ENCODE measurements at regions not wholly inside any gene's neighbourhood (a gene's known extent, or its start where the extent isn't known, plus 50 kb on each side); places are given as distances from the start of the nearest gene placed in this dataset.

DNA sequence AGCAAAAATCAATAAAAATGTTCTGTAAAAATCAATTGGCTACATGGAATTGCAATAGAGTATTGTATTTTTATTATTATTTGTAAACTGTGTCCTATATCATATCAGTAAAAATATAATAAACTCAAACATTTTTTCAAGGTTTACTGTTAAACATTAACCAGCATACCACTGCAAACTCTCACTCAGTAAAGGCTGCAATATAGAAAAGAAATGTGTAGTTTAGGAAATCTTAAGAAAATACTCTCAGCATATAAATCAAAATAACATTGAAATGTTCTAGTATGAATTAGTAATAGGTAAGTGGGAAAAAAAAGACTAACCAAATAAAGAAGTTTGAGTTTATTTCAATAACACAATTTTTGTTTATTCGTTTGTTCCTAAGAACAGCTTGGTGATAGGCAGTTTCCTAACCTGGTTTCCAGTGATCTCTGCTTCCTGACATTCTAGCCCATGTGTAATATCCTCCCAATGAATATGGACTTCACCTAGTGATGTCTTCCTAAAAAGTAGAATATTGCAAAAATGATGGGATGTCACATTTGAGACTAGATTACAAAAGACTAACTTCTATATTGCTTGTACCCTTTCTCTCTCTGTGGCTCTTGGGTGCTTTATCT is 870.1 kb downstream of the BRINP3 start:
- WGBS (ENCODE audit: missing lambda C conversion rate) = 15% methylated on average over 1 of the region's 1 CpG
- peaks cover 31% of the 10 kb centered on the region for H3K4me1 ChIP-seq
- peak overlapping the region; percentile 78 for H3K4me2 ChIP-seq
- 0 out of 3 replicates have a peak, but pooled peaks cover 3% of the 10 kb centered on the region for H3K9me3 ChIP-seq
- peak; percentile 79 to 86 for ATAC-seq
- no peak overlapping the region for H3K4me3 ChIP-seq
- DNase-seq (ENCODE audit: low read depth in 1 of 2, low spot score in 1 of 2) = peak in 1 of 2 experiments; percentile 62
- peak; percentile 80 for FAIRE-seq
- H3K27ac ChIP-seq = peak overlapping the region; percentile 78 to 80
- TF ChIP-seq POLR2A (IDR thresholded peaks at IDR 0.05; ENCODE audit: low read length) = no peak
- TF ChIP-seq, protein P1, sequence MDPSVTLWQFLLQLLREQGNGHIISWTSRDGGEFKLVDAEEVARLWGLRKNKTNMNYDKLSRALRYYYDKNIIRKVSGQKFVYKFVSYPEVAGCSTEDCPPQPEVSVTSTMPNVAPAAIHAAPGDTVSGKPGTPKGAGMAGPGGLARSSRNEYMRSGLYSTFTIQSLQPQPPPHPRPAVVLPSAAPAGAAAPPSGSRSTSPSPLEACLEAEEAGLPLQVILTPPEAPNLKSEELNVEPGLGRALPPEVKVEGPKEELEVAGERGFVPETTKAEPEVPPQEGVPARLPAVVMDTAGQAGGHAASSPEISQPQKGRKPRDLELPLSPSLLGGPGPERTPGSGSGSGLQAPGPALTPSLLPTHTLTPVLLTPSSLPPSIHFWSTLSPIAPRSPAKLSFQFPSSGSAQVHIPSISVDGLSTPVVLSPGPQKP (IDR thresholded peaks at IDR 0.05; ENCODE audit: low read depth, low read length) = no peak
- ChIA-PET CTCF (no interaction called here), POLR2A (no interaction called here)

GRCh38 chr1:189609167-189609566 is 868.5 kb downstream of the BRINP3 start:
- TF ChIP-seq GATA3 (IDR thresholded peaks at IDR 0.05; ENCODE audit: borderline replicate concordance) (no peak), HOXB5 (CRISPR knock-in tag; IDR thresholded peaks at IDR 0.05) (no peak), TFCP2L1 (CRISPR knock-in tag; IDR thresholded peaks at IDR 0.05) (no peak), EHF (CRISPR knock-in tag; IDR thresholded peaks at IDR 0.05) (no peak), FOSB (CRISPR knock-in tag; IDR thresholded peaks at IDR 0.05) (no peak), BHLHE40 (IDR thresholded peaks at IDR 0.05; ENCODE audit: low read depth, low read length) (no peak), RNF2 (IDR thresholded peaks at IDR 0.05; ENCODE audit: borderline replicate concordance, low read depth) (no peak), EHMT2 (IDR thresholded peaks at IDR 0.05; ENCODE audit: low read depth) (no peak), NR3C1 (IDR thresholded peaks at IDR 0.05) (no peak), CBX2 (IDR thresholded peaks at IDR 0.05; ENCODE audit: borderline replicate concordance, low read depth) (no peak), ESRRA (IDR thresholded peaks at IDR 0.05; ENCODE audit: borderline replicate concordance, low read length) (no peak), TP53 (CRISPR knock-in tag; IDR thresholded peaks at IDR 0.05) (no peak), PBX3 (IDR thresholded peaks at IDR 0.05) (no peak), HDAC2 (IDR thresholded peaks at IDR 0.05) (no peak), FOSL2 (IDR thresholded peaks at IDR 0.05) (no peak), FOSL2 (CRISPR knock-in tag; IDR thresholded peaks at IDR 0.05) (no peak), ZSCAN20 (CRISPR knock-in tag; IDR thresholded peaks at IDR 0.05) (no peak)
- TF ChIP-seq, protein P2, sequence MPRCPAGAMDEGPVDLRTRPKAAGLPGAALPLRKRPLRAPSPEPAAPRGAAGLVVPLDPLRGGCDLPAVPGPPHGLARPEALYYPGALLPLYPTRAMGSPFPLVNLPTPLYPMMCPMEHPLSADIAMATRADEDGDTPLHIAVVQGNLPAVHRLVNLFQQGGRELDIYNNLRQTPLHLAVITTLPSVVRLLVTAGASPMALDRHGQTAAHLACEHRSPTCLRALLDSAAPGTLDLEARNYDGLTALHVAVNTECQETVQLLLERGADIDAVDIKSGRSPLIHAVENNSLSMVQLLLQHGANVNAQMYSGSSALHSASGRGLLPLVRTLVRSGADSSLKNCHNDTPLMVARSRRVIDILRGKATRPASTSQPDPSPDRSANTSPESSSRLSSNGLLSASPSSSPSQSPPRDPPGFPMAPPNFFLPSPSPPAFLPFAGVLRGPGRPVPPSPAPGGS (IDR thresholded peaks at IDR 0.05) = no peak
- TF ChIP-seq, protein P3, sequence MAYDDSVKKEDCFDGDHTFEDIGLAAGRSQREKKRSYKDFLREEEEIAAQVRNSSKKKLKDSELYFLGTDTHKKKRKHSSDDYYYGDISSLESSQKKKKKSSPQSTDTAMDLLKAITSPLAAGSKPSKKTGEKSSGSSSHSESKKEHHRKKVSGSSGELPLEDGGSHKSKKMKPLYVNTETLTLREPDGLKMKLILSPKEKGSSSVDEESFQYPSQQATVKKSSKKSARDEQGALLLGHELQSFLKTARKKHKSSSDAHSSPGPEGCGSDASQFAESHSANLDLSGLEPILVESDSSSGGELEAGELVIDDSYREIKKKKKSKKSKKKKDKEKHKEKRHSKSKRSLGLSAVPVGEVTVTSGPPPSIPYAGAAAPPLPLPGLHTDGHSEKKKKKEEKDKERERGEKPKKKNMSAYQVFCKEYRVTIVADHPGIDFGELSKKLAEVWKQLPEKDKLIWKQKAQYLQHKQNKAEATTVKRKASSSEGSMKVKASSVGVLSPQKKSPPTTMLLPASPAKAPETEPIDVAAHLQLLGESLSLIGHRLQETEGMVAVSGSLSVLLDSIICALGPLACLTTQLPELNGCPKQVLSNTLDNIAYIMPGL (CRISPR knock-in tag; IDR thresholded peaks at IDR 0.05; ENCODE audit: borderline replicate concordance) = no peak
- TF ChIP-seq, protein P4, sequence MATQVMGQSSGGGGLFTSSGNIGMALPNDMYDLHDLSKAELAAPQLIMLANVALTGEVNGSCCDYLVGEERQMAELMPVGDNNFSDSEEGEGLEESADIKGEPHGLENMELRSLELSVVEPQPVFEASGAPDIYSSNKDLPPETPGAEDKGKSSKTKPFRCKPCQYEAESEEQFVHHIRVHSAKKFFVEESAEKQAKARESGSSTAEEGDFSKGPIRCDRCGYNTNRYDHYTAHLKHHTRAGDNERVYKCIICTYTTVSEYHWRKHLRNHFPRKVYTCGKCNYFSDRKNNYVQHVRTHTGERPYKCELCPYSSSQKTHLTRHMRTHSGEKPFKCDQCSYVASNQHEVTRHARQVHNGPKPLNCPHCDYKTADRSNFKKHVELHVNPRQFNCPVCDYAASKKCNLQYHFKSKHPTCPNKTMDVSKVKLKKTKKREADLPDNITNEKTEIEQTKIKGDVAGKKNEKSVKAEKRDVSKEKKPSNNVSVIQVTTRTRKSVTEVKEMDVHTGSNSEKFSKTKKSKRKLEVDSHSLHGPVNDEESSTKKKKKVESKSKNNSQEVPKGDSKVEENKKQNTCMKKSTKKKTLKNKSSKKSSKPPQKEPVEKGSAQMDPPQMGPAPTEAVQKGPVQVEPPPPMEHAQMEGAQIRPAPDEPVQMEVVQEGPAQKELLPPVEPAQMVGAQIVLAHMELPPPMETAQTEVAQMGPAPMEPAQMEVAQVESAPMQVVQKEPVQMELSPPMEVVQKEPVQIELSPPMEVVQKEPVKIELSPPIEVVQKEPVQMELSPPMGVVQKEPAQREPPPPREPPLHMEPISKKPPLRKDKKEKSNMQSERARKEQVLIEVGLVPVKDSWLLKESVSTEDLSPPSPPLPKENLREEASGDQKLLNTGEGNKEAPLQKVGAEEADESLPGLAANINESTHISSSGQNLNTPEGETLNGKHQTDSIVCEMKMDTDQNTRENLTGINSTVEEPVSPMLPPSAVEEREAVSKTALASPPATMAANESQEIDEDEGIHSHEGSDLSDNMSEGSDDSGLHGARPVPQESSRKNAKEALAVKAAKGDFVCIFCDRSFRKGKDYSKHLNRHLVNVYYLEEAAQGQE (IDR thresholded peaks at IDR 0.05) = no peak
- no peak for FAIRE-seq
- Histone ChIP-seq H3K4me1 (peaks cover 31% of the 10 kb centered on the region), H3K4me2 (no peak overlapping the region), H3K27ac (peak overlapping the region in 1 of 2 experiments; percentile 61; a peak in 3 of 6 replicates), H3K9me3 (0 out of 3 replicates have a peak, but pooled peaks cover 3% of the 10 kb centered on the region), H3K4me3 (no peak overlapping the region)
- ChIA-PET CTCF (no interaction called here), POLR2A (no interaction called here)
- no peak for DNase-seq (ENCODE audit: low read depth in 1 of 2, low spot score in 1 of 2)
- ATAC-seq = no peak
- 69% methylated on average over 2 of the region's 2 CpGs for WGBS (ENCODE audit: missing lambda C conversion rate)

All from A549 (cell line).